ENCODE measurements at regions not wholly inside any gene's neighbourhood (a gene's known extent, or its start where the extent isn't known, plus 50 kb on each side); places are given as distances from the start of the nearest gene placed in this dataset.

DNA sequence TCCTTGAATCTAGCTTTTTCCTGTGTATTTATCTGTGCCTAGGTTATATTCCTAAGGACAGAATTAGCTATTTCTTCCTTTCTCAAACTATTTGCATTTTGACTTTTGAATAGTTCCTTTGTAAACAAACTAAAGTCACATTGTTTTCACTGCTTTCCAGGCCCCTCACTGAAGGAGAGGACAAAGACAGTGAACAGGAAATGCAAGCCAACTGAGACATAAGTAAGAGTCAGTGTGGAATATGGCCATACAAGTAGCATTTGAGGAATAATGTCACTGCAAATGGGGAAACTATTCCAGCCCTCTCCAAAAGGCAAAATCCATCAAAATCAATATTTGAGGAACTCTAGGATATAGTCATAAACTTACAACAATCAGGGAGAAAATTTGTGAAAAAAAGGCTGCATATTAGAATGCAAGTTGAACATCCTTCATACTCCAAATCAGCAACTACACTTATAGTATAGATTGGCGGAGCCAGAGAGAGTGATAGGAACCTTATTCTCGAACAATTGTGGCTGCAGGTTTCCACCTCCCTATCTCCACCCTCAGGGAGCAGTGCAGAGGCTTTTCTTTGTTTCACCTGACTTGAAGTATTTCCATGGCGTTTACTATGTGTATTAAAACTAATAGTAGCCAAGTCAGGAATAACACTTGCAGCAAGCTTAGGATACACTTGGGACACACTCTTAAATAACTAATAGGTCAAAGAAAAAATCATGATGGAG lies 1110.4 kb upstream of the ADGRL3 start:
- TF ChIP-seq, protein P1, sequence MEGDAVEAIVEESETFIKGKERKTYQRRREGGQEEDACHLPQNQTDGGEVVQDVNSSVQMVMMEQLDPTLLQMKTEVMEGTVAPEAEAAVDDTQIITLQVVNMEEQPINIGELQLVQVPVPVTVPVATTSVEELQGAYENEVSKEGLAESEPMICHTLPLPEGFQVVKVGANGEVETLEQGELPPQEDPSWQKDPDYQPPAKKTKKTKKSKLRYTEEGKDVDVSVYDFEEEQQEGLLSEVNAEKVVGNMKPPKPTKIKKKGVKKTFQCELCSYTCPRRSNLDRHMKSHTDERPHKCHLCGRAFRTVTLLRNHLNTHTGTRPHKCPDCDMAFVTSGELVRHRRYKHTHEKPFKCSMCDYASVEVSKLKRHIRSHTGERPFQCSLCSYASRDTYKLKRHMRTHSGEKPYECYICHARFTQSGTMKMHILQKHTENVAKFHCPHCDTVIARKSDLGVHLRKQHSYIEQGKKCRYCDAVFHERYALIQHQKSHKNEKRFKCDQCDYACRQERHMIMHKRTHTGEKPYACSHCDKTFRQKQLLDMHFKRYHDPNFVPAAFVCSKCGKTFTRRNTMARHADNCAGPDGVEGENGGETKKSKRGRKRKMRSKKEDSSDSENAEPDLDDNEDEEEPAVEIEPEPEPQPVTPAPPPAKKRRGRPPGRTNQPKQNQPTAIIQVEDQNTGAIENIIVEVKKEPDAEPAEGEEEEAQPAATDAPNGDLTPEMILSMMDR (IDR thresholded peaks at IDR 0.05) = no peak
- TF ChIP-seq POLR2AphosphoS5 (IDR thresholded peaks at IDR 0.05) (no peak), POLR2A (IDR thresholded peaks at IDR 0.05) (no peak)
